GM12864 (cell line): ENCODE measurements at regions not wholly inside any gene's neighbourhood (a gene's known extent, or its start where the extent isn't known, plus 50 kb on each side); places are given as distances from the start of the nearest gene placed in this dataset.
"Not testable (repeated sequence)": the region's sequence is repeated elsewhere in the genome, so short reads cannot be mapped to it uniquely, and the experiment has no call there.

Source experiments
- DNase-seq: peaks from one replicate; pipeline ENCODE4 v3.0.0-alpha.2; 2011; ENCODE audit warnings: low read depth
- H3K4me3 ChIP-seq: 2 replicates; pipeline ENCODE4 v1.5.1; 2011; ENCODE audit warnings: mild to moderate bottlenecking, low read depth, low read length, control low read depth
- TF ChIP-seq, protein P1 (sequence below): IDR thresholded peaks from 2 replicates; pipeline ENCODE4 v1.5.1; 2011; ENCODE audit warnings: low read depth, mild to moderate bottlenecking, moderate library complexity, low read length, control low read depth, inconsistent platforms; ENCODE audit errors: missing control alignments

DNA sequence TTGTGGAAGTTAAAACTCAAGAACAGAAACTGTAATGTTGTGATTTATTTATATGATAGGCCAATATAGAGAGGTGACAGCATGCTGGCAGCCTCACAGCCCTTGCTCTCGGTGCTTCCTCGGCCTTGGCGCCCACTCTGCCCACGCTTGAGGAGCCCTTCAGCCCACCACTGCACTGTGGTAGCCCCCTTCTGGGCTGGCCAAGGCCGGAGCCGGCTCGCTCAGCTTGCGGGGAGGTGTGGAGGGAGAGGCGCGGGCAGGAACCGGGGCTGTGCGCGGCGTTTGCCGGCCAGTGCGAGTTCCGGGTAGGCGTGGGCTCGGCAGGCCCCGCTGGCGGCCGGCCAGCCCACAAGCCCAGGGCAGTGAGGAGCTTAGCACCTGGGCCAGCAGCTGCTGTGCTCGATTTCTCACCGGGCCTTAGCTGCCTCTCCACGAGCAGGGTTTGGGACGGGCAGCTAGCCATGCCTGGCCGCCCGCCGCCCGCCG is 65.8 kb upstream of the SLC8A3 start:
- H3K4me3 ChIP-seq = peak overlapping the region; percentile 52
- TF ChIP-seq, protein P1, sequence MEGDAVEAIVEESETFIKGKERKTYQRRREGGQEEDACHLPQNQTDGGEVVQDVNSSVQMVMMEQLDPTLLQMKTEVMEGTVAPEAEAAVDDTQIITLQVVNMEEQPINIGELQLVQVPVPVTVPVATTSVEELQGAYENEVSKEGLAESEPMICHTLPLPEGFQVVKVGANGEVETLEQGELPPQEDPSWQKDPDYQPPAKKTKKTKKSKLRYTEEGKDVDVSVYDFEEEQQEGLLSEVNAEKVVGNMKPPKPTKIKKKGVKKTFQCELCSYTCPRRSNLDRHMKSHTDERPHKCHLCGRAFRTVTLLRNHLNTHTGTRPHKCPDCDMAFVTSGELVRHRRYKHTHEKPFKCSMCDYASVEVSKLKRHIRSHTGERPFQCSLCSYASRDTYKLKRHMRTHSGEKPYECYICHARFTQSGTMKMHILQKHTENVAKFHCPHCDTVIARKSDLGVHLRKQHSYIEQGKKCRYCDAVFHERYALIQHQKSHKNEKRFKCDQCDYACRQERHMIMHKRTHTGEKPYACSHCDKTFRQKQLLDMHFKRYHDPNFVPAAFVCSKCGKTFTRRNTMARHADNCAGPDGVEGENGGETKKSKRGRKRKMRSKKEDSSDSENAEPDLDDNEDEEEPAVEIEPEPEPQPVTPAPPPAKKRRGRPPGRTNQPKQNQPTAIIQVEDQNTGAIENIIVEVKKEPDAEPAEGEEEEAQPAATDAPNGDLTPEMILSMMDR = no peak
- DNase-seq = no peak

DNA sequence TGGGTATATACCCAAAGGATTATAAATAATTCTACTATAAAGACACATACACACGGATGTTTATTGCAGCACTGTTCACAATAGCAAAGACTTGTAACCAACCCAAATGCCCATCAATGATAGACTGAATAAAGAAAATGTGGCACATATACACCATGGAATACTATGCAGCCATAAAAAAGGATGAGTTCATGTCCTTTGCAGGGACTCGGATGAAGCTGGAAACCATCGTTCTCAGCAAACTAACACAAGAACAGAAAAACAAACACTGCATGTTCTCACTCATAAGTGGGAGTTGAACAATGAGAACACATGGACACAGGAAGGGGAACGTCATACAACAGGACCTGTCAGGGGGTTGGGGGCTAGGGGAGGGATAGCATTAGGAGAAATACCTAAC is 64.8 kb upstream of the SLC8A3 start:
- not testable (repeated sequence) for DNase-seq, H3K4me3 ChIP-seq

DNA sequence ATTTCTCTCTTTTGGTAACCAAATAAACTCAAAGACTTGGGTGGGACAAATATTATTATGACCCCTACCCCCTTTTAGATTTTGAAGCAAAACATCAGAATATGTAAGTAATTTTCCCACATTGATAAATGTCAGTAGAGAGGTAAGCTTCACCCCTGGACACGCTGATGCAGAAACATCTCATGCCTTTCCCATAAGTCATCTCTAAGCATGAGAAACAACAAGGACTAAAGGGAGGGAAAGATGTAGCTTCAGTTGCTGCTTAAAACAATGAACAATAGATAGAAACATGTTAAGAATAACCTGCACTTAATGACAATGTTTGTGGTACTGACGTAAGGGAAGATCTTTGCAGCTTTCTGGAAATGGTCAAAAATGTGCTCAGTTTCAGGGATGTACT is 56.3 kb upstream of the SLC8A3 start:
- TF ChIP-seq, protein P1 = no peak
- no peak for DNase-seq
- H3K4me3 ChIP-seq = no peak overlapping the region

DNA sequence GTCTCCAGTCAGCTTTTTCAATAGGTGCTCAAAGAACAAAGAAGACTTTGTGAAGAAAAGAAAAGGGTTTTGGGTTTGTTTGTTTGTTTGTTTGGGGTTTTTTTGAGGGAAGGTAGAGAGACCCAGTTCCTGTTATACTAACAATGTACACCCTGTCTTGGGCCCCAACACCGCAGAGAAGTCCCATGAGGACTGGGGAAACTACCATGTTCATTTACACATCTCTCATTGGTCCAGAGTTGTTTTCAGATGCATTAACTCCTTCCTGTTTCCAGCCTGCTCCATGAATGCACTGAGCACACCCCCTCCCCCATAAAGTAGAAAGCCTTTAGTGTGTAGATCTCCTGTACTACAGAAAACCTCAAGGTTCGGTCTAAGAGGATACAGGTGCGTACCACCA is 51.1 kb upstream of the SLC8A3 start:
- peak; percentile 33 for DNase-seq
- TF ChIP-seq, protein P1 = no peak
- no peak overlapping the region for H3K4me3 ChIP-seq

DNA sequence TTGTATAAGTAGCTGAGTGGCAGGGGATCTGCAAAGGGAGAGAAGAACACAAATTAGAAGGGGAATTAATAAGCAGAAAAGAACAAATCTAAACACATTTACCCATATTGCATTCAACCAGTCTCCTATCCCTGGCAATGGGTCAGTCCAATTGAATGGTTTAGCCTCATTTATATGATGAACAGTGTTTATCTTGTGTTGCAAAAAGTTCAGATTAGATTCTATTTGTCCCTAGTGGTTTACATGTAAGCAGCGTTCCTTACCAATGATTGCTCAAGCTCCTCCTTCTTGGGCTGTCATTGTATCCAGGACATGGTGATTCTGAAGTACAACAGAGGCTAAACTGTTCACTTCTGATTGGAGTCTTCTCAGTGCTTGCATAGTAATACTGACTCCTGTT is 49.9 kb upstream of the SLC8A3 start:
- H3K4me3 ChIP-seq, DNase-seq: not testable (repeated sequence)
